Lung (tissue), 11 donors: ENCODE measurements at regions not wholly inside any gene's neighbourhood (a gene's known extent, or its start where the extent isn't known, plus 50 kb on each side); places are given as distances from the start of the nearest gene placed in this dataset.

ENCODE experiments used
- ATAC-seq: fragments of 200-7000 bp; cut with Tn5 transposase; one replicate; pipeline ENCODE4 v1.9.1; 2020; ENCODE audit warnings: moderate number of reproducible peaks; ENCODE audit not compliant: insufficient read depth, low FRiP score
- DNase-seq, 3 donors: peaks; one replicate each; pipeline ENCODE4 v3.0.0-alpha.2; 2013 to 2017
- H3K27ac ChIP-seq, 2 donors: one replicate each; pipeline ENCODE4 v1.5.1; 2013; ENCODE audit warnings: mild to moderate bottlenecking in 2 of 2, moderate library complexity in 2 of 2, control low read depth in 1 of 2, inconsistent platforms in 1 of 2, low read depth in 1 of 2, low read length in 1 of 2
- H3K27me3 ChIP-seq, 3 donors: one replicate each; pipeline ENCODE4 v1.5.1; 2013; ENCODE audit warnings: low read length in 2 of 3; ENCODE audit not compliant: control insufficient read depth in 3 of 3, insufficient read depth in 3 of 3
- H3K36me3 ChIP-seq, 4 donors: one replicate each; pipeline ENCODE4 v1.5.1; 2013; ENCODE audit warnings: low read length in 4 of 4, mild to moderate bottlenecking in 1 of 4, moderate library complexity in 1 of 4; ENCODE audit not compliant: control insufficient read depth in 4 of 4, insufficient read depth in 4 of 4
- H3K4me1 ChIP-seq, 5 donors: one replicate each; pipeline ENCODE4 v1.5.1; 2013; ENCODE audit warnings: low read length in 5 of 5, mild to moderate bottlenecking in 2 of 5, moderate library complexity in 1 of 5; ENCODE audit not compliant: control insufficient read depth in 5 of 5, insufficient read depth in 5 of 5
- H3K4me3 ChIP-seq: one replicate; pipeline ENCODE4 v1.5.1; 2013; ENCODE audit warnings: mild to moderate bottlenecking, control low read depth, moderate library complexity
- H3K9ac ChIP-seq, 2 donors: one replicate each; pipeline ENCODE4 v1.5.1; 2013; ENCODE audit warnings: low read length in 2 of 2, control low read depth in 1 of 2; ENCODE audit not compliant: insufficient read depth in 1 of 2
- H3K9me3 ChIP-seq, 4 donors: one replicate each; pipeline ENCODE4 v1.5.1; 2013; ENCODE audit warnings: low read length in 3 of 4, mild to moderate bottlenecking in 1 of 4, moderate library complexity in 1 of 4; ENCODE audit not compliant: control insufficient read depth in 4 of 4, insufficient read depth in 3 of 4
- WGBS, 2 donors: extraction: QIAGEN DNeasy Blood & Tissue Kit; methylation state at CpG; one replicate each; pipeline ENCODE4 v1.1.7; 2013; 5-methylcytosine and 5-hydroxymethylcytosine counted together
- TF ChIP-seq, protein P1 (sequence below): IDR thresholded peaks from 2 replicates; pipeline ENCODE4 v1.5.1; 2012; ENCODE audit warnings: mild to moderate bottlenecking; ENCODE audit errors: control extremely low read depth, extremely low read depth
- donor health status: control.
- donor health status: control.
- donor health status: Bipolar disorder and iron deficiency.
- donor health status: healthy.
- donor health status: DM: yes; HTN: yes; CAD: no.

DNA sequence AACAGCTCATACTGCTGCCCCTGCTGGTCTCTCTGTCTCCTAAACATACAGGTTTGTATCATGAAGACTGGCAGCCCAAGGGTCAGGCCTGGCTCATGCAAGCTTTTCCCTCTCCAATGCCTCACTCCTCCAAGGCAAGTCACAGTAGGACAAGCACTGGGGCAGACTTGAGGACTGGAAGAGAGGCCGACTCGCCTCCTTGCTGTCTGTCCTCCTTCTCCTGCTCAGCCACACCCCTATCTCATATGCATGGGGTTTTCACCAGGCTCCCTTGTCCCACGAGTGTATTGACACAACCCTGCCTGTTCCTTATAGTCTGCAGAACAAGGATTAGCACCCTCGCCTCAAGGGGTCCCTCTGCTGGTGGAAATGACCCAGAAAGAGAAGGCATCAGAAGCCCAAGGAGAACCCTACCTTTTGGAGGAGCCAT, 223.7 kb downstream of the SOX11 start:
- Histone ChIP-seq H3K36me3 (no peaks in the 10 kb centered on the region), H3K9me3 (peaks cover 0 to 3% (median 0%) of the 10 kb centered on the region in 4 donors), H3K9ac (no peak overlapping the region), H3K27ac (peak overlapping the region in 1 of 2 donors; percentile 83), H3K4me1 (peaks cover 0 to 33% (median 10%) of the 10 kb centered on the region in 5 donors), H3K27me3 (no peaks in the 10 kb centered on the region), H3K4me3 (no peak overlapping the region)
- ATAC-seq (no peak), DNase-seq (peak; percentile 33 to 37 (median 36))
- TF ChIP-seq, protein P1, sequence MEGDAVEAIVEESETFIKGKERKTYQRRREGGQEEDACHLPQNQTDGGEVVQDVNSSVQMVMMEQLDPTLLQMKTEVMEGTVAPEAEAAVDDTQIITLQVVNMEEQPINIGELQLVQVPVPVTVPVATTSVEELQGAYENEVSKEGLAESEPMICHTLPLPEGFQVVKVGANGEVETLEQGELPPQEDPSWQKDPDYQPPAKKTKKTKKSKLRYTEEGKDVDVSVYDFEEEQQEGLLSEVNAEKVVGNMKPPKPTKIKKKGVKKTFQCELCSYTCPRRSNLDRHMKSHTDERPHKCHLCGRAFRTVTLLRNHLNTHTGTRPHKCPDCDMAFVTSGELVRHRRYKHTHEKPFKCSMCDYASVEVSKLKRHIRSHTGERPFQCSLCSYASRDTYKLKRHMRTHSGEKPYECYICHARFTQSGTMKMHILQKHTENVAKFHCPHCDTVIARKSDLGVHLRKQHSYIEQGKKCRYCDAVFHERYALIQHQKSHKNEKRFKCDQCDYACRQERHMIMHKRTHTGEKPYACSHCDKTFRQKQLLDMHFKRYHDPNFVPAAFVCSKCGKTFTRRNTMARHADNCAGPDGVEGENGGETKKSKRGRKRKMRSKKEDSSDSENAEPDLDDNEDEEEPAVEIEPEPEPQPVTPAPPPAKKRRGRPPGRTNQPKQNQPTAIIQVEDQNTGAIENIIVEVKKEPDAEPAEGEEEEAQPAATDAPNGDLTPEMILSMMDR: peak; percentile 1
- WGBS, 2 donors: 55 to 57% methylated on average over 4 of the region's 4 CpGs

DNA sequence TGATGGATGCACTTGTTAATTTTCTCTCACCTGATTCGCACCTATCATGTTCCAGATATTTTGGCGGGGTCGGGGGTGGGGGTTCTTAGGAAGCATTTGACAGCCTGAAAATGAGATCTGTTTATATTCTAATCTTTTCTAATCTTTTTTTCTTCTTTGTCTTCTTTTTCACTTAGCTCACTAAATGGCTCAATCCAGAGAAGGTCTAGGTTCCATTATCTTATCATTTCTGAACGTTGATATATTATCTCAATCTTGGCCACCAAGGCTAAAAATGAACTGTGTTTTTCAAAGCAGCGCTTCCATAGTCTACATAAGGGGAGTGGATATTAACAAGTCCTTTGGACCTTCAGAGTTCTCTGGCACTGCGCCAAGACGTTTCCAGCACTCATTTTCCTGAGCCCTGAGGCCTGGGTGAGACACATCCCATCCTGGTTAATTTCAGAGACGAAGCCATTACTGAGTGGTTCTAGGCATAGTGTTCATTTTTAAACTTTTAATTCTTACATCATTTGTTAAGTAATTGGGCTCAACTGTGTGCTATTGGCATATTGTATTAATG, 229.0 kb downstream of the SOX11 start:
- H3K36me3 ChIP-seq: no peaks in the 10 kb centered on the region
- H3K27me3 ChIP-seq: no peaks in the 10 kb centered on the region
- H3K9ac ChIP-seq: no peak overlapping the region
- no peak overlapping the region for H3K4me3 ChIP-seq
- TF ChIP-seq, protein P1: no peak
- peak; percentile 47 to 64 (median 59) for DNase-seq
- ATAC-seq: no peak
- 67 to 80% methylated on average over 8 of the region's 8 CpGs for WGBS, 2 donors
- H3K9me3 ChIP-seq: peaks cover 0 to 3% (median 0%) of the 10 kb centered on the region in 4 donors
- peaks cover 0 to 4% (median 0%) of the 10 kb centered on the region in 5 donors for H3K4me1 ChIP-seq
- H3K27ac ChIP-seq: no peak overlapping the region

DNA sequence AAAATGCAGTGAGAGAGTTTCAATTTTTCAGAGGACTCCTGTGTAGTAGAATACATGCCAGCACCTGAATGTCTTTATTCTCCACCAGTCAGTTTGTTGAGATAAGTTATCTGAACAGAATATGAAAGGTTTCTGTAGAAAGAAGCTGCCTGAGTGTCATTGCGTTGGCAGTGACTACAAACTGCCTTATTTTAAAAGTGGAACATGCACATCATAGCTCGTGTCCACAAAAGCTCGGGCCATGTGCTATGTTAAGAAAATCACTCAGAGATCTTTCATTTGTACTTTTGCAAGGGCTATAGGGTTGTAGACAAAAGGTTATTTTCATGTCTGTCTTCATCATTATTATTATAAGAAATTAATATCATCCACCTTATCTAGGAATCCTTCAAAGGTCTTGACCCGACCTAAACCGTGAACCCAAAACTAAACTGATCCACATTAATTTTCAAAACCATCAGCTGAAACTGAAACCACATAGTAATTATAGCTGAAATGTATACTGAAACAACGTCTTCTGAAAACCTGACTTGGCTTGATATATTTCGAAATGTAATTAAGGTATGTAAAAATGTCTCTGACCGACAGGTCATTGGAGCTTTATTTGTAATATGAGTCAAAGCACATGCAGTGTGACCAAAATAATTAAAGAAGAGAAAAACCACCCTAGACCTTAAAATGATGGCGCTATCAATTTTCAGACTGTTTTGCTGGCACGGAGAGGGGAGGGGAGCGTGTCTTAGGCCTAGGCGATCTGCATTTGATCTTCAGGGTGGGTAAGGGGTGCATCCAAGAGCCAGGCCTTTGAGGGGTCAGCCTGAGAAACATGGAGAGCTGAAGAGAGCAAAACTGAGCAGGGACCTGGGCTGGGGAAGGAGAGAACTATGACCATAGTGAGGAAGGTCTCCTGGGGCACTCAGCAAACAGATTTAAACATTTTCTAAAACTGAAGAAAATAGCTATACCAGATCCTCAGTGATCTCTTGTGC, 232.1 kb downstream of the SOX11 start:
- Histone ChIP-seq H3K27me3 (no peaks in the 10 kb centered on the region), H3K4me3 (no peak overlapping the region), H3K4me1 (peaks cover 0 to 4% (median 0%) of the 10 kb centered on the region in 5 donors), H3K36me3 (no peaks in the 10 kb centered on the region), H3K9me3 (peaks cover 0 to 2% (median 0%) of the 10 kb centered on the region in 4 donors), H3K9ac (no peak overlapping the region), H3K27ac (no peak overlapping the region)
- 87 to 93% methylated on average over 12 of the region's 12 CpGs for WGBS, 2 donors
- no peak for DNase-seq
- TF ChIP-seq, protein P1: no peak
- no peak for ATAC-seq
